ENCODE measurements at regions not wholly inside any gene's neighbourhood (a gene's known extent, or its start where the extent isn't known, plus 50 kb on each side); places are given as distances from the start of the nearest gene placed in this dataset.
"Not testable (repeated sequence)": the region's sequence is repeated elsewhere in the genome, so short reads cannot be mapped to it uniquely, and the experiment has no call there.

DNA sequence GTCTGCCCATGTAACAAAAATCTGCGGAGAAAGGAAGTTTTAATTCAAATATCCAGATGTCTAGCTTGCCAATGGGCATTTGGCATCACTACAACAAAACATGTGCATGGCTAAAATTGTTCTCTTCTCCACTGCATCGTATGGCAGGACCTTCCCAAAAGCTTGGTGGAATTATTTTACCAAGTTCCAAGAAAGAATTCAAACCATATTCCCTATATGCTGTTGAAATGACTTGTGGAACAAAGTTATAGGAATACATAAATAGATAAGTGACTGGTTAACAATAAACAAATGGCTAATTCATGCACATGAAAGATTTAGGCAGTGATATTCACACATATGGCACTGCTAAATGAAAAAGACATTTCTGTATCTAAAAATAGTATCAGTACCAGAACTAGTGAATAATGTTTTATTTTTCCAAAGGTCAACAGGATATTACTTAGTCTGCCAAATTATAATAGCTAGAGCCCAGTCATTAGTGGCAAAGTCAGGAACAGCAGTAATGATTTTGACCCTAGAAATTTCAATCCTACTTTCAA is 425.4 kb upstream of the VRK2 start:
- DNase-seq = no peak

DNA sequence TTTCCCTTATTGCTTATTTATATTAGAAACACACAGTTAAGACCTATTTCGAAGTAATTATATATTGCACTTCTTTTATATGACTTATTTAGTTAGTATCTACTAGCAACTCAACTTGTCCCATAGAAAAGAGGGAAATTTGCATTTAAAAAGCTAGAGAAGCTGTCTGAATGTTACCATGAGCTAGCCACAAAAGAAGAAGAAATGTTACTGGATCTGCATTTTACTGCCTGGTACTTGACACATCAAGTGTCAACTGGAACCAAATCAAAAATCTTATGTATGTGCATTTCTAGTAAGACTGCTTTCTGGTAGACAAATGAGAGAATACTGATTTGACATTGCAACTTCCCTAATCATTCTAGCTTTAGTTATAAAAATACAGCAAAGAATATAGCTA is 424.6 kb upstream of the VRK2 start:
- no peak for DNase-seq

DNA sequence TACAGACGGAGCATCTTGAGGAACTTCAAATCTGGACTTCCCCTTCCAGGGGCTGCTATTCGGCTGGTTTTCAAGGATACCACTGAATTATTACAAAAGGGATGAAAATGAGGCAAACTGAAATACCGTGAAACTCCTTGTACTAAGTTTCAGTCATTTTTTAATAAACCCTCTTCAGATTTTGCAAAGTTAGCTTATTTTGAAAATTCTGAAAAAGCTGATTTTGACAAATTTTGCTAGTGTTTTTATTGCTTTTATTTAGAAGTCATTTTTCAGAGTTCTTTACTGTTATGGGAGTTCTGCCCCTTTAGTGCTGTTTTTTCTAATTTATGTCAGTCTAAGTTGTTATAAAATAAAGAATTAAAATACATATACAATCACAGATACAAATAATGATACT is 390.4 kb upstream of the VRK2 start:
- no peak for DNase-seq

DNA sequence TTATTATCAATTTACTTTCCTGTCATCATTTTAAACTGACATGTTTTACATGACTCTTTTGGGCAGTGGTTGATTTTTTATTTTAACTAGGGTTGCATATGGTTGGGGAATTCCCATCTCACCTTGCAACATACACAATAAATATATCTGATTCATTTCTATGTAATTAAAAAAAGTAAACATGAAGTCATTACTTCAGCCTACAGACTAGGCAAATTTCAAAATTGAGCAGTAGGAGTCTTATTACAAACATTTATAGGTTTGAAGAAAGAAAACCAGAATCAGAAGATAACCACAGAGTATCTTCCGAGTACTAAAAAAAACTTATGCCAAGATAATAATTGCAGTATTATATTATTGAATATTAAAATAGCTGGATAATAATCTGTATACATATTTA is 377.0 kb upstream of the VRK2 start:
- DNase-seq = no peak

DNA sequence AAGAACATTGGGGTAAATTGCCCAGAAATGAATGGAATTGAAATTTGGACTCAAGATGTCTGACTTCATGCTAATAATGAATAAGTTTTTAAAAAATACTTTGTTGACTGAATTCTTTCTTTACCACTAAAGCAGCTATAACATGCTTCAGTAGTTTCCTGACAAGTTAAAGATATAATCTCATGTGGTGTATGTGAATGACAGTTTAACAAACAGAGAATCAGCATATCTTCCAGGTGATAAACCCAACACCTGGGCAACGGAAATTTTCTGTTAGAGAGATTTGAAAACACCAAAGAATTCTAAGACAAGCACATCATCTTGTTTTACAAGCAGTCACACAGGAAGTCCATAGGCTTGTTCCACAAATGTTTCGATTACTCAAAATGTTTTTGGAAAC is 372.6 kb upstream of the VRK2 start:
- DNase-seq = no peak

DNA sequence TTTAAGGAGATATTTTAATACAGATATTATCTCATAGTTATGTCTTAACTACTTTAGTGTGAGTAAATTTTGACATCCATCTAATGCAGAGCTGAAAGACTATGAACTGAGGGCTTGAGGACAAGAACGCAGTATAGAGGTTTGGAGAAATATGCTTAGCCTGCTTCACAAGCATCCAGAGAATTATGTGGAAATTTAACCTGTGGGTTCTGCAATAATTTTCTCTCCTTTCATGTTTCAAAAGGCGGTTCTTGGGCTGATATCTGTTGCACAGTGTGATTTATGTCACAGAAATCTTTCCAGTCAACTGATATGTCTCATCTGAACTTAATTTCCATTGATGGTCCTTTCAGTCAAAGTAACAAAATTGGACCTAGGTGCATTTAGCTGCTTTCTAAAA is 371.9 kb upstream of the VRK2 start:
- DNase-seq = no peak

DNA sequence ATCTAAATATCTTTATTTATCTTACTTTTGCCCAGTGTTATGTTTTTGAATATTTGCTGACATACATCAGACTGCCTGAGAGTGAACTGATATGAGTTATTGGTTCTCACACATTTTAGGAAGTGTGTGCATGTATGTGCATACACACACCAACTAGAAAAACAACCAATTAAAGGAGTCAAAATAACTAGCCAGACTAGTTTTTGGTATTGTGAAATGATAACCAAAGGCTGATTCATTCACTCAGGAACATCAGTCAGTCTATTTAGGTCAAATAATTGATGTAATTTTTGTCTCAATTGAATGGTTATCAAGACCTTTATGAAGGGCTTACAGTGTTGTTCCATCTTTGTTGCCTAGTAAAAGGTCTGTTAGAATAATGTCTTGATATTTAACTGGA is 369.3 kb upstream of the VRK2 start:
- DNase-seq = no peak

DNA sequence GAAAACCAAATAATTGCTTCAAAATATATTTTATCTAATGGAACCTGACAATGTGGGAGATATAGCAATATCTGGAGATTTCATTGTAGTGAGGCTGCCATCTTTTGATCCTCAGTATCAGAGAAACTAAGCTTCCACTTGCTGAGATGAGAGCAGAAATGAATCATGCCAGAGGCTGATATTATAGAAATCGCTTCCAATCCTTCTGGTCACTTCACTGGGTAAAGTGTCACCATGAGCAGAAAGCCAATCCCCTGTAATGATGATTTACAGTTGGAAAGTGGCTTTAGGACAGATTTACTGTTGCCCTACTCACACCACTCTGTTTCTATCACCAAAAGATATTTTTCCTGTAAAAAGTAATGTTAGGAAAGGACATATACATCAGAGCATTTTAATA is 365.0 kb upstream of the VRK2 start:
- no peak for DNase-seq

DNA sequence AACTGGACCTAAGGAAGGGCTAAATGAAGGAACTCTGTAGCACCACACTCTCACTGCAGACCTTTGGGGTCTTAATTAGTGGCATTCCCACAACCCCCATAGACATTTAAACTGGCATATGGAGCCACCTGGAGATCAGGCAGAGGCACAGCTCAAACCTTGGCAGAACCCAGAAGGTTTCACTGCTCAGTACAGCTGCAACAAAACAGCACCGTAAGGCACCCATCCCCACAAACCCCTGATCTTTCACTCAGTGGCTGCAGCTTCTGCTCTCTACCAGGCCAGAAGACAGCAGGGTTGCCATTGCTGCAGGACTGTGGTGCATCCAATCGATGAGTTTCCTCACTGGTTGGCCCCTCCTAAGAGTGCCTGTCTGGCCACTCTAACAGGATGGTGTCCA is 361.6 kb upstream of the VRK2 start:
- no peak for DNase-seq

DNA sequence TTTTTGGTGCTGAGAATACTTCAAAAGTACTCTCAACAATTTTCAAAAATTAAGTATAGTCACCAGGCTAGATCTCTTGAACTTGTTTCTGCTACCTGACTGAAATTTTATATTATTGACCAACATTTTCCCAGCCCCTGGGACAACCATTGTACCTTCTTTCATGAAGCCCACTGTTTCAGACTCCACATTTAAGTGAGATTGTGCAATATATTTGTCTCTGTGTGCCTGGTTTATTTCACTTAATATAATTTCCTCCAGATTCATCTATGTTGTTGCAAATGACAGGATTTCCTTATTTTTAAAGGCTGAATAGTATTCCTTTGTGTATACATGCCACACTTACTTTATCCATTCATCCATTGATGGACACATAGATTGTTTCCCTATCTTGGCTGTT is 354.2 kb upstream of the VRK2 start:
- DNase-seq = no peak

DNA sequence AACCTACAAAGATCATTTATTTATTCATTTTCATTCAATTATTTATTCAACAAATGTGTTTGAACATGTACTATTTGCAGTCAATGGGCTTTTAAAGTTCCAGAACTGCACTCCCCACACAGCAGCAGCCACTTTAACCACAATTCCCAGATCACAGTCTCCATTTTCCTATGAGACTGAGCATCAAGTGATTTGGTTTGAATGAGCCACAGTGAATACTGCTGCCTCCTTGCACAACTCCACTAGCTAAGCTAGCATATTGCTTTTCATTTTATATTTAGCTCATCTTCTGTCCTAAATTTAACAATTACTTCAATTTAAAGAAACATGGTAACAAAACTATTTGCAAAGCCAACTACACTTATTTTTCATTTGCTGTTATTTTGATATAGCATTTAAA is 353.4 kb upstream of the VRK2 start:
- no peak for DNase-seq

DNA sequence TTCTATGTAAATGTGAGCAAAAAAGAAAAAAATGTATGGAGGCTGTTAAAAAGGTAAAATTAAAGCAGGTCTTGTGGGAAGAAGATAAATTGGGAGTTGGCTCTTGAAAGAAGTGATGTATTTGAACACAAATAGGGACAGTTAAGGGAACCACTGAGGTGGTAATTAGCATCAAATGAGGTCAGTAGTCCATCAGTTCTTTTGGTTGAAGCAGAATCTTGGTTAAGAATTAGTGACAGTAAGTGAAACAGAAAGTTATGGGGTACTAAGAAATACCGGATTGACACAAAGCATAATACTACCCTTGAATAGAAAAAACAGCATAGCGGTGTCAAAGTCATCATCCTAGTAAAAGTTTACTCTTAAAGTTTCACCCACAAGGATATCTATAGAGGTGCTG is 352.6 kb upstream of the VRK2 start:
- DNase-seq = no peak

DNA sequence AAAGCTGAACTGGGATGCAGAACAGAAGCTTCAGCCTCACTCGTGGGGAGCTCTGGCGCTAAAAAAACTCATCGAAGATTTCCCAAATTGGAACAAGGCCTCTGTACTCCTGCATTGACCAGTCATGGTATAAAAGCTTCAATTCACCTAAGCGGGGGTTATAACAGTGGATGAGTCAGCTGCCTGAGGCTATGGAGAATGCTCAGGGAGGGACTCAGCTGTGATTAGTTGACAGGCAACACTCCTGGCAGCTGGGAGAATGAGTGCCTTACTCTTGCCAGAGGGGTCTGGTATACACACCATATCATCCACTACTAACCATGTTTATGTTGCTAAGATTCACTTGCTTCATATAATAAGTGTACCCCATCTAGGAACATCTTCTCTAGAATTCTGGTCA is 350.6 kb upstream of the VRK2 start:
- DNase-seq = peak; percentile 97

DNA sequence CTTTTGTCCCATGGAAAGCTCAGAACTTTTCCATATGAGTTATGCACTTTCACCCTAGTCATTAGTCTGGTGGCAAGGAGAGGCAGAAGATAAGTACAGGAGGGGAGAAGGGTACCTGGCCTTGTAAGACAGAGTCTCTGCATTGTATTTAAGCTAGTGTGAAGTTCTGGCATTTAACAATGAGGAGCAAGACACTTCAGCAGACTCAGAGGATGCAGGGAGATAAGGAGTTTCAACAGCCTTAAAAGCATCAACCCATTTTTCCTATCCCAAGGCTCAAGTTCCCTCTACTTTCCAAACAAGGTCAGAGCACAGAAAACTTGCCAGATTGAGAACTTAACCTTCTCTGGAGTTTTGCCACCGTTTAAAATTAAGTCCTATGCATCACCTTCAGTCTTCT is 348.2 kb upstream of the VRK2 start:
- no peak for DNase-seq

DNA sequence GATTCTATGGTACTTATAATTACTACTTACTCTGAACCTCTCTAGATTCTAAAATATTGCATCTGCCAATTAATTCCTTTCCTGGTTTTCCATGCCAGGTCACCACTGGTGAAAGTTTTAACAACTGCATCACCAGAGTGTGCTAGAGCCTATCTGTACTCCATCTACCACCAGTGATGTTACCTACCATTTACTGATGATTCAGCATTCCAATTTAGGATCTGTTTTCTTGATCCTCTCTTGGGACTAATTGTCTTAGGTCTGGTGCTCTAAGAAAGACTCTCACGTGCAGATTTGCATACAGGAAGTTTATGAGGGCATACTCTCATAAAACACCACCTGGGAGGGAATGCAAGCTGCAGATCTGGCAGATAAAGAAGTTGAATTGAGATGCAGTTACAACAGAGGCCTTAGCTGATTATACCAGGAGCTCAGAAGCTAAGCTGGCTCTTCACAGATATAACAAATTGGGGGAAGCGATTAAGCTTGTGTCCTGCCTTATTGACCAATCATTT is 347.6 kb upstream of the VRK2 start:
- DNase-seq = peak; percentile 82

DNA sequence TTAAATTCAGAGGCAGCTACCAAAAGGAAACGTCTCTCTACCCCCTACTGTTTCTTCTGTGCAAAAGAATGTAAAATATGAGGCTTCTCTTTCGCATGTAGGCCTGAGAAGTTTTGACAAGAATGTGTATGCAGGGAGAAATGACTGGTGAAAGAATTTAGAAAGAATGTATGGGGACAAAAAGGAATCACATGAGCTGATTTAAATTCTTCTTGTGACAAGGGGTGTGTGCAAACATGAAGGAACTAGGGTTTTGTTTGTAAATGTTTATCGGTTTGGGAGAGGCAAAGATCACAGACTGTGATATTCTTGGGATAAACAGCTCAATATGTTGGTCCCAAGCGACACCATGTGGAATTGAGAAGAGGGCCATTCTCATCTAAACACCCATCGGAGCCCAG is 345.2 kb upstream of the VRK2 start:
- DNase-seq = no peak

DNA sequence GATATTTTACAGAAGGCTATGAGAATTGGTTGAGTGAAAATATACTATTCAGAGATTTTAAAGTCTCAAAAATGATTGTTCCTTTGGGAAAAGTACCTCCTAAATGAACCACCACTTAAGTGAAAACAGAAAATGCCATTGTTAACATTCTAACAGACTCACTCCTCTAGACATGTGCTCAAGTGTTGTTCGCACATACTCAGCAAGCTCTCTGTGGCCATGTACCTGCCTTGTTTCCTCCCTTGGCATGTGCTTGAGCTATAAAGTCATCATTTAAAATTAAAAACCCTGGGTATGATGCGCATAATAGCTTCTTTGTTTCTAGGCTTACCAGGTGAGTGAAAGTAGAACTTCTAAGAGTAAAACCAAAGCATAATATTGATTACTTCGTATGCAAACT is 343.2 kb upstream of the VRK2 start:
- no peak for DNase-seq

DNA sequence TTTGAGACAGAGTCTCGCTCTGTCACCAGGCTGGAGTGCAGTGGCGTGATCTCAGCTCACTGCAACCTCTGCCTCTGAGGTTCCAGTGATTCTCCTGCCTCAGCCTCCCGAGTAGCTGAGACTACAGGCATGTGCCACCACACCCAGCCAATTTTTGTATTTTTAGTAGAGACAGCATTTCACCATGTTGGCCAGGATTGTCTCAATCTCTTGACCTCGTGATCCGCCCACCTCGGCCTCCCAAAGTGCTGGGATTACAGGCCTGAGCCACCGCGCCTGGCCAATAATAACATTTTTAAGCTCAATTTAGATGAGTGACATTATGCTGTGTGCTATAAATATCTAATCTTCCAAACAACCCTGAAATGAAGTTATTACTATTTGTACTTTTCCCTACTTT is 338.8 kb upstream of the VRK2 start:
- DNase-seq = not testable (repeated sequence)

DNA sequence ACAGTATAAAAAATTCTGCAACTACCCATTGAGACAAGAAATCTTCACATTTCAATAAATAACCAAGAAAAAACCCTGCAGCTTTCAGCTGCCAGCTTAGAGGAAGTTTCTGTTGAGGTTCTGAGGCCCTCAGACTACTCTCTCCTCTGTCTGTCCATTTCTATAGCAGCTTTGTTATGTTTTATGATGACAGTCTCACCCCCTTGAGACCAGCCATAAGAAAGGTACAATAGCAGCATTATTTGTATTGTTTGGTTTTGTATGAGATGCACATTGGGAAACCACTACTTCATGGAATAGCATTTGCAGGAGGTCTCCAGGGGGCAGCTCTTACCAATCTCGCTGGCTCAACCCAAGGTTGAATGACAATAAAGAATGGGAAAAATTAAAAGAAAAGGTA is 334.6 kb upstream of the VRK2 start:
- DNase-seq = no peak

DNA sequence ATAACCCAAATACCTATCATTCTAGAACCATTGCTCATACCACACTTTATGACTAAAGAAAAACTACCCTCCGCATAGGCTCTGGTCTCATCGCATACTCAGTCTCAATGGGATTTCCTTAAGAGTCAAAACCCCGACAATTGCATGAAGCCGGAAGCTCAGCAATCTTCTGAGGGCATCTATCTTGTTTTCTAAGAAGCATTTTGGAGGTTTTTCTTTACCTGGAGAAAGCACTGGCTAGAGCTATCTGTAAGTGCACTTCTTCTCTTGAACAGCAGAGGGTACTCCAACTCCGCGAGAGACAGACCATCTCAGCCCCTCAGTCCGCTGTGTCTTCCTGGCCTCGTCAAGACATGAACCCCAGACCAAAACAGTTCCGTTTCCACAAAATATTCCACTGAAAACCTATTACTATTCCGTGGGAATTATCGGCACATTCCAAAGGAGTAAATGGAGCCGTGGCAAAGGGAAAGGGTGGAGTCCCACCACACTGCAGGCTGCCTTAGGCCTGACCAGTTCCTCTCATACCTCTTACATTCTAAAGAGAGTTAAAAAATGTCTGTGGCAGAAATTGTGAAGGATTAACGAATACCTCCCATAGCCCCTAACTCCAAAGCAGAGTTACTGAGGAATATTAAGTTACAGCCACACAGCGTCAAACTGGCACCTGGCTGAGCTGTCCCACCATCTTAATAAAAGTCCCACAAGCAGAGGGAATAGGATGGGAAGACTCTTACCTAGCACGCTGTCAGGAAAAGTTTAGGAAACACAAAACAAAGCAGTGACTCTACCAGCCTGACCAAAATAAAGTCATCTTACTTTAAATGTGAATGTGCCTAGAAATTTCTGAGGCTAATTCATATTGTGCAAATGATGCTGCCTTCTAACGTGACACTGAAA is 325.6 kb upstream of the VRK2 start:
- peak; percentile 79 for DNase-seq

DNA sequence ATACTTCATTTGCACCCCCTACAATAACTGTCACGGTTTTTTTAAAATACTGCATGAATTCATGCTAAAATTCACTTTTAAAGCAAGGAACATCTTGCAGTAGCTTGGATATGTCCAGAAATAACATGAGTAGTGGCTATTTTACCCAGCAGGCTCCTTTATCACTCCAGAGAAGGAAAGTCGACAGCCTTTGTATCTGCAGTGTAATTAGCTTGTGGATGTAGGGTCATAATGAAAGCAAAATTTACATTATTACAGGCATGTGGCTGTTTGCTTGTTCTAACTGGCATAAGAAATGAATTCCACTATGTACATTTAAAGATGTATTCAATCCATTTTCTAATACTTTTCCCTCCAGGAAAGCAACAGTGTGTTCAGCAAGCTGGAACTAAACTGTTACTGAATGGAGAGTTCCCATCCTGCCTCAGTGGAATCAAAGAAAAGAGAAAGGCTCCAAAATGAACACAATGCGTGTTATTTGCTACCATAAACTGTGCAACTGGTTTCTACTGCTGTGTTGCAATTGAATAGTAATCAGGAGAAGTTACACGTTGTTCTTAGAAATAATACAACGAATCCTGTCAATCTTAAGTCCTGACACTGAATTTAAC is 321.2 kb upstream of the VRK2 start:
- DNase-seq = no peak

DNA sequence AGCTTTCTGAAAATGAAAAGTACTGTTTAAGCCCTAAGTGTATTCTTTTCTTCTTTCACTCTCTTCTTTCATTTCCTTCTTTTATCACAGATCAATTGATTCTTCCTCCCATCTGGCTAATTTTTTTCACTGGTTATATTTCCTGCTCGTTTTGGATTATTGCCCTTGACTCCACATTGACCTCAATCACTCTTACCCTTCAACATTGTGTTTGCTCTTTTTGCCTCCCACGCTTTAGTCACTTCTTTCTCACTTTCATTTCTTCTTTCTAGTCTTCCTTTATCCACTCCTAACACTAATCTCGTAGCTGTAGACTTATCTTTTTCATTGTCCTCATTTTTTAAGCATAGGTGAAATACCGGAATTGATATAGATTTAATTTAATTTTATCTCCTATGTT is 320.3 kb upstream of the VRK2 start:
- no peak for DNase-seq

DNA sequence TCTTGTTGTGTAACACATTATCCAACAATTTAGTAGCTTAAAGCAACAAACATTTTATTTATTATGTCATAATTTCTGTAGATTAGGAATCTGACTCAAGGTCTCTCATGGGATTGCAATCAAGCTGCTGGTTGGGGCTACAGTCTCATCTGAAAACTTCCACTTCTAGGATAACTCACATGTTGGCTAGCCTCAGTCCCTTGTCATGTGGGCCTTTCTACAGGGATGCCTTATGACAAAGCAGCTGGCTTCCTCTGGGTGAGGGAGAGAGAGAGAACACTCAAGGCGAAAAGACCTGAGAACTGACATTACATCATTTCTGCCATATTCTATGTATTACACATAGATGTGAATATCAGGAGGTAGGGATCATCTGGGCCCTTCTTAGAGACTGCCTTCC is 317.9 kb upstream of the VRK2 start:
- DNase-seq = no peak

DNA sequence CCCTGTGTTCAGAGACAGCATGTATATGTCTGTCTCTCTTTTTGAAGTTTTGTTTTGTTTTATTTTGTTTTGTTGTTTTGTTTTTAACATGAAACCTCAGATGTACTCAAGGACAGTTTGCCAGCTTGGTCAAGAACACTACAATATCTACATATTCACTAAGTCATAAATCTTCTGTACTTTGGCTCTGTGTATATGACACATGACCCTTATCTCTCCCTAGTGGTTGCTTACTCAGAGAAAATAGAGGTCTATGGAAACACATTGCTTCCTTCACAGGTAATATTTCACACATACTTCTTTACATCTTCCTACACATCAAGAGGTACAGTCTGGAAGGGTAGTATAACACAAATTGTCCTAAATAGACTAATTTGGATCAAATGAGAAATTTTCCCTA is 312.6 kb upstream of the VRK2 start:
- no peak for DNase-seq
